ENCODE measurements at regions not wholly inside any gene's neighbourhood (a gene's known extent, or its start where the extent isn't known, plus 50 kb on each side); places are given as distances from the start of the nearest gene placed in this dataset.
A peak's percentile ranks its signal among the peaks of the same experiment; 100 is the strongest.
"Not testable (repeated sequence)": the region's sequence is repeated elsewhere in the genome, so short reads cannot be mapped to it uniquely, and the experiment has no call there.

DNA sequence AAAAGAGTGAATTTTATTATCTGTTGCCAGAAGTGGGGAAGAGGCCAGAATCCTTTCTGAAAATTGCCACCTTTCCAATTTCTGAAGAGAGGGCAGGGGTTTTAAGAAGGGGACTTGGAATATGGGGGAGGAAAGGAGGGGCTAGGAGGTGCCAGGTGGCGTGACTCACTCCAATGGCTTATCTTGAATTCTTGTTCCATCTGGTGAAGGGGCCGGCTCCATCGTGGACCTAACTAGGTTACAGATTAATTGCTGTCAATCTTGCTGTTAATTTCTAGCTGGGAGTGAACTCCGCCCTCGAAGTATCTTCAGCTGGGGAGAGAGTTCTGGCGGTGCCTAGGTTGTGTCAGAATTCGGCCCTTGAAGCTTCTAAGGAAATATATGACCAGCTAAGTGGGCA, 138.7 kb downstream of the YTHDC2 start:
- no peak for DNase-seq

DNA sequence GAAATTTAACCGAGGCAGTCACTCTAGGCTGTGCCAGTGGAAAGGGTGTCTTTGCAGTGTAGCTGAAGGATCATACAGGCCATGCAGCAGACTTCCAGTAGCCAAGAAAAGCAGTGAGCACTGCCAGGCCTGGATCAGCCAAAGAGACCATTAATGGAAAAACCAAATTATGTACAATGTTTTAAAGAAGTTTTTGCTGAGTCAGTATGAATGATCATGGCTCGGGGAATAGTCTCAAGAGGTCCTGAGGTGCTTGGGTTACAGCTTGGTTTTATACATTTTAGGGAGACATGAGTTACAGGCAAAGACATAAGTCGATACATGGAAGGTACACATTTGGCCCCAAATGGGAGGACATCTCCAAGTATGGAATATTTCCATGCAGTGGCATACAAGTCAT, 141.3 kb downstream of the YTHDC2 start:
- no peak for DNase-seq

DNA sequence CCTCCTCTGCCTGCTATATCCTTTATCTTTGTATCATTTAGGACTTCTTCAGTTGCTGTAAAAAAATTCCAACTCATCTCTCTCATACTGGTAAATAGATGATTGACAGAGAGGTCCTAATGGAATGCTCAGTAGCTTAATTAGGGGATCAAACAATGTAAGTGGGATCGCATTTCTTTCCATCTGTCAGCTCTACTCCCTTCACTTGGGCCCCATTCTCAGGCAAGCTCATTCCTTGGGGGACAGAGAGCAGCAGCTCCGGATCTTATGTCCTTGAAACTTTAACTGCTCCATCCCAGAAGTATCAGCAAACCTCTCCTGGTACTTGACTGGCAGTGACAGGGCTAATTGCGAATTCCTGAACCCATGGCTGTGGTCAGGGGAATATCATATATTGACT, 146.7 kb downstream of the YTHDC2 start:
- no peak for DNase-seq

DNA sequence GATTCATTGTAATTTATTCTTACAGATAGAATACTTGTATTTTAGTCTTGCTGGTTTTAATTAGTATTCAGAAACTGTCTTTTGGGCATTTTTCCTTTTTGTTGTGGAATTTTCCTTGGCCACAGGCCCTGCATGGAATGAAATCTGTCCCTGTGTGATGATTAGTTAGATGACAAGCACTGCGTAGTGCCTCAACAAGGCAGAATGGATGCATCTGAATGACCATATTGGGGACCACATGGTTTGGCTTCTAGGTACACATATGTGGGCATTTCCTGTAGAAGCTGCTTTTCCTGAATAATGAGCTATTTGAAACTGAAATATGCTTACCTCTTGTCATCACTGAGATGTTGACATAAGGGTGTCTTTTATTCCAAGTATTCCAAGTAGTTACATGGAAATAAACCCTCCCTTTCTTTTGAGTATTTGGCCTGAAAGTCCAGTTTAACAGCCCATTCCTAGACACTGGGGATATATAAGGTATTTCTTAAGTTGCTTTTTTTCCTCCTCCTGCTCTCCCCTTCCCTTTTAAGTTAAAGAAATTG, 147.3 kb downstream of the YTHDC2 start:
- no peak for DNase-seq

DNA sequence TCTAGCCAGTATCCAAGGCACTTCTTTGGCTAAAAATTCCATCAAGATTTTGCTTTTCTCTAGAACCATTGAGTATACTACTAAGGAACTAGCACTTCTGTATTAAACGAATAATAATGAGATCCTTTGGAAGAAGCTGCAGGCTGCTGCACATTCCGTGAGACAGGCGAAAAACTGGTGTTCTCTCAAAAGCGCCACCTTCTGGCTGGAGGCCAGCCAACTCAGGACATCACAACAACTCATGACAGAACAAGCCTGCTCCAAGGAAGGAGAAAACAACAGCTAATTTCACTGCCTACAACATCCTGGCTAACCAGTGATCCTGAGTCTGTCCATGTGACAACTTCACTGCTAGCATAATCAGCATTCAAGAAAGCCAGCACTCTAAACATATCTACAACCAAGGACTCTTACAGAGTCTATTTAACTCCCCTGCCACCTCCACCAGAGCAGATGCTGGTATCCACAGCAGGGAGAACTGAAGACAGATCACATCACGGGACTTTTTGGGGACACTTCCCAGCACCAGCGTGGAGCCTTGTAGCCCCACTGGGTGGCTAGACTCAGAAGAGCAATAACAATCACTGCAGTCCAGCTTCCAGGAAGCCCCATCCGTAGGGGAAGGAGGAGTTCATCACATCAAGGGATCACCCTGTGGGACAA, 150.5 kb downstream of the YTHDC2 start:
- peak; percentile 9 to 19 for DNase-seq

DNA sequence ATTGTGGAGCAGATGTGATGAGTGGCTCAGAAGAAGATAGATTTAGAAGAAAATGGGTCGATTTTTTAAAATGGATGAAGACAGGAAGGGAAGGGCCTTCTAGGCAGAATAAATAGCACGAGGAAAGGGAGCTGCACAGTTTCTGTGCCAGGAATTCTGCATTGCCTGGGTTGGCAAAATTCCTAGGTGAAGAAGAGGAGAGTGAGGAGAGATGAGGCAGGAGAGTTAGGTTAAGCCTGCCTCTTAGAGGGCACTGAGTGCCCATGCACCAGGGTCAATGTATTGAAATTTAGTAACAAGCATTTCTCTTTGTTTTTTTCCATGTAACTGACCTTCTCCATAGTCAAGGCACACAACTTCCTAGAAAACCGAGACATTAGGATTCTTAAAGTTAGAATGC, 159.5 kb downstream of the YTHDC2 start:
- DNase-seq: no peak

DNA sequence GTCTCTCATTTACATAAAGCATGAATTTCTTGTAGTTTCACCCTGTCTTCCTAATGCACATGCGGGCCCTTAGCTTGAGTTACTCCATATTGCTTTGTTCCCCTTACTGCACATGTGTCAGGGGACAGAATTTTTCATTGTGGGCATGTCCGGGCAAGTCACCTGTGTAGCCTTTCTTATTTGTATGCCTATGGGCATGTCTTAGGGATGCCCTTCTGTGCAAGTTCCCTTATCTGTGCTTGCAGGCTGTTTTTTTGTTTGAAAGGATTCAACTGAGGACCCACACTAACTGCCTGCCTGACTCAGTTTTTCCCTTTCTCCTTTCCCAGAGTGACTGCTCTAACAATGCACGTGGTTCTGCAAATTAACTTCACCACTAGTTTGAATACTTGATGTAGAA, 161.7 kb downstream of the YTHDC2 start:
- DNase-seq: no peak

DNA sequence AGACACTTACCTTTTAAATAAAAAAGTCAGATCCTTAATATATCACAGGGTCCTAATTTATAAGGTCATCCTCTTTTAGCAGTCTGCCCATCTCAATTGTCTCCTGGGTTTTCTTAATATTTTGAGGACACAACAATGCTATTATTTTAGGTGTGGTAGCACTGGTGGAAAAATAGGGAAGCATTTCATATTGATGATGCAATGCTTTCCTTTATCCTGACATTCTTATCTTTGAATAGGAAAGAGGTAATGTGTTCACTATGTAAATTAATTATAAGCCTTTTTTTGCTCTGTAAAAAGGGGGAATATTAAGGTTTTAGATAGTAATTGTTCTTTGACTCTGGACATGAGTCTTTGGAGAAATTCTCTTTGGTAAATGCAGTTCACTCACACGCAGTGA, 164.7 kb downstream of the YTHDC2 start:
- no peak for DNase-seq

DNA sequence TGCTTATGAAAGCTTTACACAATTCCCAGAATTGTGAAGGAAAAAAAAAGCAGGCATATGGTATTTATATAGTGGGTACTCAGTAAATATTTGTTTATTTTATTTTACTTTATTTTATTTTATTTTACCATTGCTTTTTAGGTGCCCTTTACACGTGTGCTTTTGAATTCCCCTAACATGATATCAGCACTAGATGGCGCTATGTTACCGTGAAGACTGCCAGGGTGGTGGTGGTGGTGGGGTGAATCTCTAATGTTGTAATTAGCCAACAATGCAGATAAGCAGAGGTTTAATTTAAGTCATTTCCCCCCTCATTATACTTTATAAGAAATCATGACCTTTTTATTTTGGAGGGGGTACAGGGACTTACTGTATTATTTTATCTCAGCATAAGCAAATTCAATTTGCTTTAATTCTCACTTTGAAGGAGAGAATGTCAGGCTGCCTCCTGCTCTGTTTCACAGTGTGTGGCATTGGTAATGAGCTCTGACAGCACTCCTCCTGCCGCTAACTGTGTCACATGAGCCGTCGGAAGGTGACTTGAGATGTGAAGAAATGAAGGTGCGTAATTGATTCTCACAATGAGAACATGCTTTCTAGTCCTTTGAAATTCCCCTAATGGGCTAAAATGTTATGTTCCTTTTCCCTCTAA, 165.6 kb downstream of the YTHDC2 start:
- DNase-seq: peak; percentile 25 to 34

DNA sequence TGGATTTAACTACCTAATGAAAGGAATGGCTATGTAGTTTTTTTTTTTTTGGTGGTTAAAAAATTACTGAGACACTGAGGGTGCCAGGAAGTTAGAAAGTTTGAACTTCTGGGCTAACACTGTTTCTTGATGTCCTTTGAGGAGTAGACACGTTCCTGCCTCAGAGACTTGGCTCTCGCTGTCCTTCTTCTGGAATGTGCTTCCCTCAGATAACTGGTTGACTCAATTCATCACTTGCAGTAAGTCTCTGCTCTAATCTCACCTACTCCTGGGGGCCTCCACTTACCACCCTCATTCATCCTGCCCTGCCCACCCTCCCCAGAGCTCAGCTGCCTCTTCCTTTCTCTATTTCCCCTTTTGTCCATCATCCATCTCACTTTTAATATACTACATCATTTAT, 167.0 kb downstream of the YTHDC2 start:
- no peak for DNase-seq

DNA sequence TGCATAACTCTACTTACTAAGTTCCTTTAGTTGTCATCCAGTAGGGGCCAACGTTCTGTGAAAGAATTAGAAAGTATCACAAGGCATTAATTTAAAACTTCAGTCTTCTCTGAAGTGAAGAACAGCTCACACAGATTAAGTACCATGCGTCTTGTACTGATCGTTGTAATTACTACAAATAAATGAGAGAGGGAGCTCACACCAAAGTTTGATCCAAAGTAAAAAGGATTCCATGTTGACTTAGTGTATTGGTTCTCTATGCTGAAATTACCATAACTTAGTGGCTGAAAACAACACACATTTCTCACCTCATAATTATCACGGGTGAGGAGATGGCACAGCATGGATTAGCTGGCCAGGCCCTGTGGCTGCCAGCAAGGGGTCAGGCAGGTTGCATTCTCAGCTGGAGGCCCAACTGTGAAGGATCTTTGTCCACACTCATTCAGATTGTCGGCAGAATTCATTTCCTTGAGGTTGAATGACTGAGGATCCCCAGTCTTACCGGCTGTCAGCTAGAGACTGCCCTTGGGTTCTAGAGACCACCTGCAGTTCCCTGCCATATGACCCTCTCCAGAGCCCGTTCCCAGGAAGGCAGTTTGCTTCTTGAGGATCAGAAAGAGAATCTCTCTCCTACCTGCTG, 169.1 kb downstream of the YTHDC2 start:
- peak in 1 of 2 experiments; percentile 4 for DNase-seq

DNA sequence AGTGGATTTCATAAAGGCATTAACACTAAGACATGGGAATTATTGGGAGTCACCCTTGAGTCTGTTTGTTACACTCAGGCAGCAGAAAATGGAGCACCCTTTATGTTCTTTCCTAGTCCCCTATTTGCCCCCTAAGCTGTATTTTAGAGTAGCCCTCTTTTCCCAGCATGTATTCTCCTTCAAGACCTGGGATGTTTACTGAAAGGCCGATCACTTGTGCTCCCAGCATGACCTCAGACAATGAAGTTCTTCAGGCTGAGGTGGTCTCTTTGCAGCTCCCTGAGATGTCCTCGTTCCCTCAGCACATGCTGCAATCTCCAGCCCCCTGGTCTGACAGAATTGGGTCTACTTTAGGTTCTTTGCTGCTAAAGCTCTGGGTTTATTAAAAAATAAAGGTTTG, 169.7 kb downstream of the YTHDC2 start:
- DNase-seq: no peak

DNA sequence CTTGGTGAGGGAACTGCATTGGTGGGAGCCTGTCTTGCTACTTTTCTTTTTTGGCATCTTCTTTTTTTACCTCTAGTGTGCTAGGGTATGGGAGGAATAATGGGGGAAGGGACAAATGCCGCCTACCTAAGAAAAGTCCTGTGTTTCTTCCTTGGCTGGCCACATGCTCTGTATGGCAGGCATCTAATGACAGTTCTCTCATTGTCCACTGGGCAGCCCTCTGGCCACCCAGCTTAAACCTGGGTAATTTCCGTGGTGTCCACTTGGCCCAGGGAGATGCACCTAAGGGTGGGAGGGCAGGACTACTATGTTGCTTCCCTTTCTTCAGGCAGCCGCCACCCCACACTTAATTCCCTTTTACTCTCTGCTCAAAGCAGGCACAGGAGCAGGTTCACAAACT, 173.1 kb downstream of the YTHDC2 start:
- DNase-seq: no peak

DNA sequence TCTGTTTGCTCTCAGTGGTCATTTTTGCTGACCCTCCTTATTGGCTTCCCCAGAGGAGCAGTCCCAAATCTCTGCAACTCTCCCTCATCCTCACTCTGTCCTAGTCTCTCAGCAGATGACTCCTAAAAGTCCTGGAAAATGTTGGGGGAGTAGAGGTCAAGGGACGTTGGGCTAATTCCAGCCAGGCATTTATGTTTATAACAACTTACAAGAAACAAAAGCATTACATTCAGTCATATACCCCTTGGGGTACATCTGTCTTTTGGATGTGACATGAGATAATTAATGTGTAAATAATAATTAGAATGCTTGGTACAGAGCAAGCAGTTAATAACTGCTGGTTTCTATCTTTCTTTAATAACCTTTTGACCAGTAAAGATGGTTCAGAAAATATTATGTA, 176.2 kb downstream of the YTHDC2 start:
- no peak for DNase-seq

DNA sequence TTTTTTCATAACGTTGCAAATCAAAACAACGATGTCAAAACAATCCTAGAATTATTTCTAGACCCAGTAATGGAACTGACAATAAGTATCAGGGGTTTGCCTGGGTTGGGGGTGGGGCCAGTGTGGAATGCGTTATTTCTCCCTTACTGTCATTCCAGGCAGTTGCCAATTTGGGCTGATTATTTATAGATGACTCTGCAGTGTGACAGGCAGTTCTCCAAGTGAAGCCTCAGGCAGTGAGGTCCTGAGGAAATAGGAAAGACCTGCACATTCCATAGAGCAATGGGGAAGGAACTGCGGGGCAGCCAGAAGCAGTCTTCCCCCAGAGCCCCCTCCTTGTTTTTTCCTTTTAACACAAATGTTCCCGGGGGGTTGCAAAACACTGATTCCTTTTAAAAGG, 179.0 kb downstream of the YTHDC2 start:
- DNase-seq: no peak

DNA sequence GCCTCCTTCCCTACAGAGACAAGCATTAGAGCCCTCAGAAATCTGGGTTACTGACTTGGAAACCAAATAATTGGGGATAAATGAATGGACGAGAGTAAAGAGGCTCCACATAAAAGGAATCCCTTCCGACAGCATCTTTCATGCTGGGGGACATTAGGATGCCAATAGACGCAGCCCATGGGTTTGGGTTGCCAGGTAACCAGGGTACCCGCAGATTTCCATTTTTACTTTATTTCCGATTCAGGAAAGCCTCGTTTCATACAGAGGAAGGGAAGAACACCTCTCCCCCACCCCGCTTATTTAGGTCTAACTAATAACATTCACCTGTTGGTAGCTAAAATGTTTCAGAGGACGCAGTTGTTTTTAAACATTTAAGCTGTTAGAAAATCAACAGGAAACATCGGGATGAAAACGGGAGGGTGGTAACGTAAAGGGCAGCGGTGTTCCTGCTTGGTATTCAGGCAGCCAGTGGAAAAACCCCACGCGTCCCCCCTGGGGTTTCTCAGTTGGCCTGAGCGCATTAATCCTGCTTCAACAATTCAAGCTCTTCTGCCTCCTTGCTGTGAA, 179.5 kb downstream of the YTHDC2 start:
- no peak for DNase-seq

DNA sequence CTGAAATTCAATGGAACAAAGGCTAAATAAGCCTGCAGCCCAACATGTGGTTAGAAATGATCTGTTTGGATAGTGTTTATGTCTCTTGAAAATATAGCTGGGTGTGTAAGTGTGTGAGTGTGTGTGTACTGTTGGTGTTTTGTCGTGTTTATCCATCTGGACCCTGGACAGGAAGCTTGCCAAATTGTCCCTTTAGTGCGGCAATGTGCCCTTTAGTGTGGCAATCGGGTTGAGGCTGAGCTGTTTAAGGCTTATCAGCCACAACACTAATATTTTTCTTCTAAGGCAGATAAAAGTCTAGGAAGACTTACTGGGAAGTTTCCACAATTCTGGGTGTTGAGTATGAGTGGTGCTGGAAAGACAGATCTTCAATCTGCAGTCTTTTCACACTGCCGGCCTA, 180.2 kb downstream of the YTHDC2 start:
- DNase-seq: no peak

DNA sequence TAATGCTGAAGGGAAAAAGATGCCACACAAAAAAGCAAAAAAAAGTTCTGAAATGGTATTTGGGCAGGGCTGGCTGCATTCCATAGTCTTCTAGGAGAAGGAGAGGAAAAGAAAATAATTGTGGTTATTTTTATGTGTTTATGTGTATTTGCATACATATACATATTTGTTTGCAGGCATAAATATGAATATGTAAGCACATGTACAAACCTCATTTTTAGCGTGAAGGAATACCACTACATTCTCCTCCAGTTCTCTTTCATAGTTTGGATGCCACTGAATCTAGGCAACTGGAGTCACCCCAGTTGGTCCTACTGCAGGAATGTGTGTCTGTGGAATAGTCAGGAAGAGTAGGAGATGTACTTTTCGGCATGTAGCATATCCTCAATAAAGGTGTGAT, 181.1 kb downstream of the YTHDC2 start:
- no peak for DNase-seq

DNA sequence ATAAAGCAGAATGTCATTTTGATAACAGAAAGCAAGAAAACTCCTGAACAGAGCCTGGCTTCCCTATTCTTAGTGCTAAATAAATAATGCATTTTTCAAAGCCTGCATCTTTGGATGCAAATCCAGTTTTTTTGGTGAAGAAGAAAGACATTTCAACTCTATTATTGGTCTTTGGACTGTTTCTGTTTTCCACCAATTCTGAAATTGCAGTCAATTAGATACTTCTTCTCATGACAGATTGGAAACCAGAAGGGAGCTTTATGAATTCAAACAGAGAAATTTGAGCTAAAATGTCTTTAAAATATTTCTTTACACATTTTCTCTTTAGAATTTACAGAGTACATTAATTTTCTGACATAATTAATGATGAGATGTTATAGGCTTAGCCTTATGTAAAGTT, 189.8 kb downstream of the YTHDC2 start:
- DNase-seq: no peak

DNA sequence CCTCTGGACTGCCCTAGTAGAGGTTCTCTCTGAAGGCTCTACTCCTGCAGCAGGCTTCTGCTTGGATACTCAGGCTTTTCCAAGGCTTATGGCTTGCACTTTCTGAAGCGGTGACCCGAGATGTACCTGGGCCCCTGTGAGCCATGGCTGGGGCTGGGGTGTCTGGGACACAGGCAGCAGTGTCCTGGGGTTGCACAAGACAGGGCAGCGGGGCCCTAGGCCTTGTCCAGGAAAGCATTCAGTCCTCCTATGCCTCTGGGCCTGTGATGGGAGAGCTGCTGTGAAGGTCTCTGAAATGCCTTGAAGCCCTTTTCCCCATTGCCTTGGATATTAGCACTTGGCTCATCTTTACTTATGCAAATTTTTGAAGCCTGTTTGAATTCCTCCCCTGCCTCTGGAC, 192.2 kb downstream of the YTHDC2 start:
- no peak for DNase-seq

DNA sequence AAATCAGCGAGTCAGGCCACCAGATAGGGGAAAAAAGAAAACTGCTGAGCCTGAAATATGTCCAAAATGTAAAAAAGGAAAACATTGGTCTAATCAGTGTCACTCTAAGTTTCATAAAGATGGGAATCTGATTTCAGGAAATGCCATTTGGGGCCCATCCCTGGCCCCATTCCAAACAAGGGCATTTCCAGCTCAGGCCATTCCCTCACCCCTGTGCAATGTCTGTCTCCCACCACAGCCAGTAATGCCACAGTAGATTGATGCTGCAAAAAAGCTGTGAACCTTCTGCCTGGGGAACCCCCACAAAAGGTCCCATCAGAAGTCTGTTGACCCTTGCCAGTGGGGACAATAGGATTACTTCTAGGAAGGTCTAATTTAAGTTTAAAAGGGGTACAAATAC, 199.6 kb downstream of the YTHDC2 start:
- no peak for DNase-seq

DNA sequence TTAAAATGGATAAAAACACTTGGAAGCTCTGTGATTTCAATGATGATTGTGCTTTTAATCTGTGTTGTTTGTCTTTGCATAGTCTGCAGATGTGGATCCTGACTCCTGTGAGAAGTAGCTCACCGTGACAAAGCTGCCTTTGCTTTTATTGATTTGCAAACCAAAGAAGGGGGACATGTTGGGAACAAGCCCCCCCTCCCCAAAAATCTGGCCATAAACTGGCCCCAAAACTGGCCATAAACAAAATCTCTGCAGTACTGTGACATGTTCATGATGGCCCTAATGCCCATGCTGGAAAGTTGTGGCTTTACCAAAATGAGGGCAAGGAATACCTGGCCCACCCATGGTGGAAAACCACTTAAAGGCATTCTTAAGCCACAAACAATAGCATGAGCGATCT, 202.4 kb downstream of the YTHDC2 start:
- DNase-seq: not testable (repeated sequence)

DNA sequence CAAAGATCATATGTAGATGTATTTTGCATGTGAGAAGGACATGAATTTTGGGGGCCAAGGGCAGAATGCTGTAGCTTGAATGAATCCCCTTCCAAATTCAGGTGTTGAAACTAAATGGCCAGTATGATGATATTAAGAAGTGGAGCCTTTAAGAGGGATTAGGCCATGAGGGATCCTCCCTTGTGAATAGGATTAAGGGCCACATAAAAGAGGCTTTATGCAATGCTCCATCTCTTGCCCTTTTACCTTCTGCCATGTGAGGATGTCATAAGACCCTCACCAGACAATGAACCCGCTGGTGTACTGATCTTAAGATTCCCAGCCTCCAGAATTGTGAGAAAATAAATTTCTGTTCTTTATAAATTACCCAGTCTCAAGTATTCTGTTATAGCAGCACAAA, 206.1 kb downstream of the YTHDC2 start:
- DNase-seq: no peak

DNA sequence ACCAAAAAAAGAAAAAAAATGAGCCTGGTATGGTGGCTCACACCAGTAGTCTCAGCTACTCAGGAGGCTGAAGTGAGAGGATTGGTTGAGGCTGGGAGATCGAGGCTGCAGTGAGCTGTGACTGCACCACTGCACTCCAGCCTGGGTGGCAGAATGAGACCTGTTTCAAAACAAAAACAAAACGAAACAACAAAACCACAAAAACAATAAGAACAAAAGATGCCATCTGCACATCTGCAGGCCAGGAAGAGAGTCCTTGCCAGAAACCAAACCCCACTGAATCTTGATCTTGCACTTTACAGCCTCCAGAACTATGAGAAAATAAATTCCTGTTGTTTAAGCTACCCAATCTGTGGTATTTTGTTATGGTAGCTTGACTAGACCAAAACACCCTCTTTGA, 207.7 kb downstream of the YTHDC2 start:
- no peak for DNase-seq

Measured in AML-193 (cell line).